Uterus (tissue), 2 donors: ENCODE measurements at regions not wholly inside any gene's neighbourhood (a gene's known extent, or its start where the extent isn't known, plus 50 kb on each side); places are given as distances from the start of the nearest gene placed in this dataset.

ENCODE experiments used
- CTCF ChIP-seq, 4 experiments: fragments of 200-600 bp in 2 of 4; fragments of 450-650 bp in 2 of 4; sonication (generic) in 2 of 4; IDR thresholded peaks; one replicate each; pipeline ENCODE4 v1.5.1; 2016 to 2019; ENCODE audit warnings: antibody characterized with exemption in 4 of 4, mild to moderate bottlenecking in 2 of 4, moderate library complexity in 1 of 4
- POLR2A ChIP-seq, 2 donors: fragments of 450-650 bp; IDR thresholded peaks; one replicate each; pipeline ENCODE4 v1.6.1; 2016; ENCODE audit warnings: antibody characterized with exemption in 2 of 2, mild to moderate bottlenecking in 1 of 2, moderate library complexity in 1 of 2

GRCh38 chr4:114304046-114304445, 294.6 kb upstream of the UGT8 start:
- TF ChIP-seq POLR2A (IDR thresholded peaks at IDR 0.05) (no peak), CTCF (IDR thresholded peaks at IDR 0.05) (no peak)
